SK-N-SH treated with all-trans-retinoic acid at 6 μM for 48 hours (cell line): ENCODE measurements at regions not wholly inside any gene's neighbourhood (a gene's known extent, or its start where the extent isn't known, plus 50 kb on each side); places are given as distances from the start of the nearest gene placed in this dataset.

Source experiments
- ARNTL ChIP-seq: fragments of 450-650 bp; formaldehyde crosslinking; IDR thresholded peaks from 2 replicates; pipeline ENCODE4 v1.5.0; 2020; ENCODE audit warnings: low read depth, mild to moderate bottlenecking, moderate library complexity, borderline replicate concordance
- ISL1 ChIP-seq: fragments of 250-450 bp; sonication (Bioruptor Pico); IDR thresholded peaks from 2 replicates; pipeline ENCODE4 v2.1.2; 2022; ENCODE audit warnings: mild to moderate bottlenecking, moderate library complexity
- OSR1 ChIP-seq: fragments of 250-450 bp; sonication (Bioruptor Pico); IDR thresholded peaks from 2 replicates; pipeline ENCODE4 v1.8.0; 2022; ENCODE audit warnings: moderate library complexity, mild to moderate bottlenecking, inconsistent platforms
- PPARA ChIP-seq: fragments of 250-450 bp; sonication (Bioruptor Pico); IDR thresholded peaks from 2 replicates; pipeline ENCODE4 v1.5.0; 2020; ENCODE audit warnings: mild to moderate bottlenecking, borderline replicate concordance
- ZFP3 ChIP-seq: fragments of 250-450 bp; sonication (Bioruptor Pico); IDR thresholded peaks from 2 replicates; pipeline ENCODE4 v1.5.0; 2020; ENCODE audit warnings: mild to moderate bottlenecking, moderate library complexity
- ZFP30 ChIP-seq: fragments of 450-650 bp; formaldehyde crosslinking; IDR thresholded peaks from 2 replicates; pipeline ENCODE4 v1.5.0; 2022; ENCODE audit warnings: mild to moderate bottlenecking, moderate library complexity
- TF ChIP-seq, protein P1 (sequence below): fragments of 250-450 bp; sonication (Bioruptor Pico); IDR thresholded peaks from 2 replicates; pipeline ENCODE4 v1.5.1; 2021; ENCODE audit warnings: mild to moderate bottlenecking, moderate library complexity
- TF ChIP-seq, protein P2 (sequence below): fragments of 250-450 bp; sonication (Bioruptor Pico); IDR thresholded peaks from 2 replicates; pipeline ENCODE4 v1.5.1; 2020; ENCODE audit warnings: low read depth, mild to moderate bottlenecking, moderate library complexity
- TF ChIP-seq, protein P3 (sequence below): fragments of 250-450 bp; sonication (Bioruptor Pico); IDR thresholded peaks from 2 replicates; pipeline ENCODE4 v1.8.0; 2020; ENCODE audit warnings: mild to moderate bottlenecking, moderate library complexity, borderline replicate concordance

DNA sequence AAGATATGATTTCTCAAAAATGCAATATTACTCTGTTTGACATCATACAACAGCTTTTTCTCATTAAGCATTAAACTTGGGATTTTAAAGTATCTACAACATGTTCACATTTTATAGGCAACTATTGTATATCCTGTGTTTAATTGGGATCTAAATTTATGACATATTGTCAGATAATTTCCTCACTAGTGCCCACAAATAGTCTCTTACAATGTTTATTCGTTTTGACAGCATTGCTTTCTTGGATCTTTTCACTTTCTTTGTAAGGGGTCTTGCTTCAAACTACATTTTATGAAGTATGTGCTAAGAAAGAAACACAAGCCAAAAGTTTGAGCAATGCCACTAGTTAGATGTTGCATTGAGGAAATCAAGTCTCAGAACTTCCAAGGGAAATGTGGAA lies 285.1 kb downstream of the TMEM167A start:
- TF ChIP-seq PPARA, result no peak
- TF ChIP-seq OSR1 (CRISPR knock-in tag), result no peak
- TF ChIP-seq, protein P1, sequence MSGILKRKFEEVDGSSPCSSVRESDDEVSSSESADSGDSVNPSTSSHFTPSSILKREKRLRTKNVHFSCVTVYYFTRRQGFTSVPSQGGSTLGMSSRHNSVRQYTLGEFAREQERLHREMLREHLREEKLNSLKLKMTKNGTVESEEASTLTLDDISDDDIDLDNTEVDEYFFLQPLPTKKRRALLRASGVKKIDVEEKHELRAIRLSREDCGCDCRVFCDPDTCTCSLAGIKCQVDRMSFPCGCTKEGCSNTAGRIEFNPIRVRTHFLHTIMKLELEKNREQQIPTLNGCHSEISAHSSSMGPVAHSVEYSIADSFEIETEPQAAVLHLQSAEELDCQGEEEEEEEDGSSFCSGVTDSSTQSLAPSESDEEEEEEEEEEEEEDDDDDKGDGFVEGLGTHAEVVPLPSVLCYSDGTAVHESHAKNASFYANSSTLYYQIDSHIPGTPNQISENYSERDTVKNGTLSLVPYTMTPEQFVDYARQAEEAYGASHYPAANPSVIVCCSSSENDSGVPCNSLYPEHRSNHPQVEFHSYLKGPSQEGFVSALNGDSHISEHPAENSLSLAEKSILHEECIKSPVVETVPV (CRISPR knock-in tag), result no peak
- TF ChIP-seq, protein P2, sequence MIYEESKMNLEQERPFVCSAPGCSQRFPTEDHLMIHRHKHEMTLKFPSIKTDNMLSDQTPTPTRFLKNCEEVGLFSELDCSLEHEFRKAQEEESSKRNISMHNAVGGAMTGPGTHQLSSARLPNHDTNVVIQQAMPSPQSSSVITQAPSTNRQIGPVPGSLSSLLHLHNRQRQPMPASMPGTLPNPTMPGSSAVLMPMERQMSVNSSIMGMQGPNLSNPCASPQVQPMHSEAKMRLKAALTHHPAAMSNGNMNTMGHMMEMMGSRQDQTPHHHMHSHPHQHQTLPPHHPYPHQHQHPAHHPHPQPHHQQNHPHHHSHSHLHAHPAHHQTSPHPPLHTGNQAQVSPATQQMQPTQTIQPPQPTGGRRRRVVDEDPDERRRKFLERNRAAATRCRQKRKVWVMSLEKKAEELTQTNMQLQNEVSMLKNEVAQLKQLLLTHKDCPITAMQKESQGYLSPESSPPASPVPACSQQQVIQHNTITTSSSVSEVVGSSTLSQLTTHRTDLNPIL (CRISPR knock-in tag), result no peak
- no peak for TF ChIP-seq ZFP3 (CRISPR knock-in tag)
- no peak for TF ChIP-seq ZFP30
- TF ChIP-seq, protein P3, sequence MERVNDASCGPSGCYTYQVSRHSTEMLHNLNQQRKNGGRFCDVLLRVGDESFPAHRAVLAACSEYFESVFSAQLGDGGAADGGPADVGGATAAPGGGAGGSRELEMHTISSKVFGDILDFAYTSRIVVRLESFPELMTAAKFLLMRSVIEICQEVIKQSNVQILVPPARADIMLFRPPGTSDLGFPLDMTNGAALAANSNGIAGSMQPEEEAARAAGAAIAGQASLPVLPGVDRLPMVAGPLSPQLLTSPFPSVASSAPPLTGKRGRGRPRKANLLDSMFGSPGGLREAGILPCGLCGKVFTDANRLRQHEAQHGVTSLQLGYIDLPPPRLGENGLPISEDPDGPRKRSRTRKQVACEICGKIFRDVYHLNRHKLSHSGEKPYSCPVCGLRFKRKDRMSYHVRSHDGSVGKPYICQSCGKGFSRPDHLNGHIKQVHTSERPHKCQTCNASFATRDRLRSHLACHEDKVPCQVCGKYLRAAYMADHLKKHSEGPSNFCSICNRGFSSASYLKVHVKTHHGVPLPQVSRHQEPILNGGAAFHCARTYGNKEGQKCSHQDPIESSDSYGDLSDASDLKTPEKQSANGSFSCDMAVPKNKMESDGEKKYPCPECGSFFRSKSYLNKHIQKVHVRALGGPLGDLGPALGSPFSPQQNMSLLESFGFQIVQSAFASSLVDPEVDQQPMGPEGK, result no peak
- no peak for TF ChIP-seq ISL1
- no peak for TF ChIP-seq ARNTL
